Stimulated activated effector memory CD8-positive, alpha-beta T cell treated with anti-CD3 and anti-CD28 coated beads, Interleukin-12 subunit alpha, Interleukin-12 subunit beta, amount 100 ng/mL, for 72 hours (primary cell): ENCODE measurements at regions not wholly inside any gene's neighbourhood (a gene's known extent, or its start where the extent isn't known, plus 50 kb on each side); places are given as distances from the start of the nearest gene placed in this dataset.
"Not testable (repeated sequence)": the region's sequence is repeated elsewhere in the genome, so short reads cannot be mapped to it uniquely, and the experiment has no call there.

Experiments used
- ATAC-seq: fragments of 150-1000 bp; cut with Tn5 transposase; 2 replicates; pipeline ENCODE4 v1.10.0; 2021
- DNase-seq, 2 donors: peaks; one replicate each; pipeline ENCODE4 v3.0.0; 2021 to 2022; ENCODE audit warnings: low spot score in 2 of 2
- H3K27ac Mint-ChIP-seq: one replicate; pipeline ENCODE4 v1.8.0; 2022; ENCODE audit warnings: mild to moderate bottlenecking, mixed read lengths
- H3K36me3 Mint-ChIP-seq: one replicate; pipeline ENCODE4 v1.8.0; 2022; ENCODE audit warnings: mild to moderate bottlenecking, mixed read lengths
- H3K4me1 Mint-ChIP-seq: one replicate; pipeline ENCODE4 v1.8.0; 2022; ENCODE audit warnings: mixed read lengths
- H3K4me3 Mint-ChIP-seq: one replicate; pipeline ENCODE4 v1.8.0; 2022; ENCODE audit warnings: mild to moderate bottlenecking, mixed read lengths
- H3K9me3 Mint-ChIP-seq: one replicate; pipeline ENCODE4 v1.8.0; 2022; ENCODE audit warnings: mixed read lengths

- DNase-seq (no peak), ATAC-seq (no peak)
- H3K9me3 Mint-ChIP-seq = peaks cover 19% of the 10 kb centered on the region
- no peaks in the 10 kb centered on the region for H3K4me1 Mint-ChIP-seq
- H3K36me3 Mint-ChIP-seq = no peaks in the 10 kb centered on the region
- no peak overlapping the region for H3K4me3 Mint-ChIP-seq
- no peak overlapping the region for H3K27ac Mint-ChIP-seq
Observed at GRCh38 chr6:78132671-78133410, 480.0 kb downstream of the MEI4 start.

GRCh38 chr6:78150425-78150824 lies 497.6 kb downstream of the MEI4 start:
- no peak for ATAC-seq
- Mint-ChIP-seq H3K4me3 (no peak overlapping the region), H3K9me3 (peaks cover 8% of the 10 kb centered on the region), H3K36me3 (no peaks in the 10 kb centered on the region), H3K27ac (no peak overlapping the region), H3K4me1 (no peaks in the 10 kb centered on the region)
- no peak for DNase-seq

DNA sequence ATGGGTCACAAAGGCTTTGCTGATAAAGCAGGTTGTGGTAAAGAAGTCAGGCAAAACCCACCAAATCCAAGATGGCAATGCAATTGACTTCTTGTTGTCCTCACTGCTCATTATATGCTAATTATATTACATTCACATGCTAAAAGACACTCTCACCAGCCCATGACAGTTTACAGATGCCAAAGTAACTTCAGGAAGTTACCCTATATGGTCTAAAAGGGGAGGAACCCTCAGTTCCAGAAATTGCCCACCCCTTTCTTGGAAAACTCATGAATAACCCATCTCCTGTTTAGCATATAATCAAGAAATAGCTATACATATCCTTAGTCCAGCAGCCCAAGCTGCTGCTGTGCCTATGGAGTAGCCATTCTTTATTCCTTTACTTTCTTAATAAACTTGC lies 501.1 kb downstream of the MEI4 start:
- no peak overlapping the region for H3K4me3 Mint-ChIP-seq
- H3K27ac Mint-ChIP-seq = no peak overlapping the region
- DNase-seq (no peak), ATAC-seq (no peak)
- H3K36me3 Mint-ChIP-seq = no peaks in the 10 kb centered on the region
- peaks cover 16% of the 10 kb centered on the region for H3K9me3 Mint-ChIP-seq
- H3K4me1 Mint-ChIP-seq = no peaks in the 10 kb centered on the region

DNA sequence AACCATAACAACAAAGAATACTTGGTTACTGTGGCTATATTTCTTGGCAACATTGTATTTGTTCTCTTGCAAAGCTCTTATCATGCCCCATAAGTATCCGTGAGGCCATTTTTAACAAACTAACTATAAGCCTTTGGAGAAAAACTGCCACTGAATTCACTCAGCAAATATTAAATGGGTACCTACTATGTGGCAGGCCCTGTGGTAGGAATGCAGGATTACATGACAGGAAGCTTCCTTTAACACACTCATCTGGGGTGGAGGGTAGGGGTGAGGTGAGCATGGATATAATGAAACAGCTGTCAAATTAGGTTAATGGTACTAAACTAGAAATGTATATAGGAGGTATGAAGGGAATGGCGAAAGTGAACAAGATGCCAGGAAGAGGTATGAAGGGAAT lies 504.8 kb downstream of the MEI4 start:
- no peaks in the 10 kb centered on the region for H3K4me1 Mint-ChIP-seq
- DNase-seq (no peak), ATAC-seq (no peak)
- H3K9me3 Mint-ChIP-seq = peaks cover 10% of the 10 kb centered on the region
- no peak overlapping the region for H3K27ac Mint-ChIP-seq
- H3K36me3 Mint-ChIP-seq = no peaks in the 10 kb centered on the region
- H3K4me3 Mint-ChIP-seq = no peak overlapping the region

DNA sequence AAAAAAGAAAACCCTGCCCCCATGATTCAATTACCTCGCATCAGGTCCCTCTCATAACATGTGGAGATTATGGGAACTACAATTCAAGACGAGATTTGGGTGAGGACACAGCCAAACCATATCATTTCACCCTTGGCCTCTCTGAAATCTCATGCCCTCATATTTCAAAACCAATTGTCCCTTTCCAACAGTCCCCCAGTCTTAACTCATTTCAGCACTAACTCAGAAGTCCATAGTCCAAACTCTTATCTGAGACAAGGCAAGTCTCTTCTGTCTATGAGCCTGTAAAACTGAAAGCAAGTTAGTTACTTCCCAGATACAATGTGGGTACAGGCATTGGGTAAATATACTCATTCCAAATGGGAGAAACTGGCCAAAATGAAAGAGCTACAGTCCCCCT lies 536.1 kb downstream of the MEI4 start:
- H3K4me1 Mint-ChIP-seq = no peaks in the 10 kb centered on the region
- no peak overlapping the region for H3K27ac Mint-ChIP-seq
- ATAC-seq = no peak
- H3K9me3 Mint-ChIP-seq = peaks cover 15% of the 10 kb centered on the region
- DNase-seq = no peak
- H3K36me3 Mint-ChIP-seq = no peaks in the 10 kb centered on the region
- no peak overlapping the region for H3K4me3 Mint-ChIP-seq

GRCh38 chr6:78192057-78192456 lies 539.2 kb downstream of the MEI4 start:
- H3K4me1 Mint-ChIP-seq = no peaks in the 10 kb centered on the region
- H3K4me3 Mint-ChIP-seq = no peak overlapping the region
- ATAC-seq (no peak), DNase-seq (no peak)
- no peak overlapping the region for H3K27ac Mint-ChIP-seq
- H3K36me3 Mint-ChIP-seq = no peaks in the 10 kb centered on the region
- peaks cover 19% of the 10 kb centered on the region for H3K9me3 Mint-ChIP-seq

- Mint-ChIP-seq H3K4me1 (no peaks in the 10 kb centered on the region), H3K4me3 (no peak overlapping the region), H3K36me3 (no peaks in the 10 kb centered on the region)
Observed at GRCh38 chr6:78199044-78199443, 546.2 kb downstream of the MEI4 start.

DNA sequence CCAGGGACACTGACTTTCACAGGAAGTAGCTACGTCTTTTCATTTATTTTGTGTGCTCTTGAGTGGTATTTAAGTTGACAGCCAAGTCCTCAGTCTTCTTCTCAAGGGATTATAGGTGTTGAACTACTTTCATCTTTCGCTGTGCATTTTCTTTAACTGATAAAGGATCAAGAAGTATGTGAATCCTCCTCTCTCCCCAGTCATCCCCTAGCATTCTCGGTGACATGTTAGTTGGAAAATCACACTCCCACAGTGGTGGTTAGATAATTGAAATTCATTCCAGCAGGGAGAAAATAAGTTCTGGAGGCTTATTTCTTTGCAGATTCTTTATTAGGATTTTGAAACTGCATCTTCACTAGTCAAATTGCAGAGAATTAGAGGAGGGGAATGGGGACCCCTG lies 569.4 kb downstream of the MEI4 start:
- Mint-ChIP-seq H3K4me3 (no peak overlapping the region), H3K27ac (no peak overlapping the region), H3K36me3 (no peaks in the 10 kb centered on the region), H3K9me3 (peaks cover 6% of the 10 kb centered on the region), H3K4me1 (no peaks in the 10 kb centered on the region)
- no peak for ATAC-seq
- DNase-seq = no peak

More at GRCh38 chr6:78199044-78199443, 546.2 kb downstream of the MEI4 start:
- no peak overlapping the region for H3K27ac Mint-ChIP-seq
- DNase-seq = no peak
- peaks cover 8% of the 10 kb centered on the region for H3K9me3 Mint-ChIP-seq
- no peak for ATAC-seq

GRCh38 chr6:78231002-78231401 lies 578.2 kb downstream of the MEI4 start:
- Mint-ChIP-seq H3K27ac (no peak overlapping the region), H3K9me3 (peaks cover 10% of the 10 kb centered on the region), H3K4me1 (no peaks in the 10 kb centered on the region), H3K36me3 (no peaks in the 10 kb centered on the region), H3K4me3 (no peak overlapping the region)
- no peak for DNase-seq
- no peak for ATAC-seq

- H3K4me3 Mint-ChIP-seq = no peak overlapping the region
- ATAC-seq = no peak
Observed at GRCh38 chr6:78243519-78243918, 590.7 kb downstream of the MEI4 start.

GRCh38 chr6:78251931-78252330 lies 599.1 kb downstream of the MEI4 start:
- Mint-ChIP-seq H3K36me3 (no peaks in the 10 kb centered on the region), H3K9me3 (peaks cover 9% of the 10 kb centered on the region), H3K27ac (no peak overlapping the region), H3K4me3 (no peak overlapping the region), H3K4me1 (no peaks in the 10 kb centered on the region)
- ATAC-seq = no peak
- no peak for DNase-seq

More at GRCh38 chr6:78243519-78243918, 590.7 kb downstream of the MEI4 start:
- DNase-seq = no peak
- H3K36me3 Mint-ChIP-seq = no peaks in the 10 kb centered on the region
- no peaks in the 10 kb centered on the region for H3K4me1 Mint-ChIP-seq
- H3K27ac Mint-ChIP-seq = no peak overlapping the region
- peaks cover 14% of the 10 kb centered on the region for H3K9me3 Mint-ChIP-seq

GRCh38 chr6:78253618-78254017 lies 600.8 kb downstream of the MEI4 start:
- H3K9me3 Mint-ChIP-seq = peaks cover 14% of the 10 kb centered on the region
- DNase-seq = no peak
- H3K4me3 Mint-ChIP-seq = no peak overlapping the region
- no peak for ATAC-seq
- no peak overlapping the region for H3K27ac Mint-ChIP-seq
- H3K4me1 Mint-ChIP-seq = no peaks in the 10 kb centered on the region
- no peaks in the 10 kb centered on the region for H3K36me3 Mint-ChIP-seq

DNA sequence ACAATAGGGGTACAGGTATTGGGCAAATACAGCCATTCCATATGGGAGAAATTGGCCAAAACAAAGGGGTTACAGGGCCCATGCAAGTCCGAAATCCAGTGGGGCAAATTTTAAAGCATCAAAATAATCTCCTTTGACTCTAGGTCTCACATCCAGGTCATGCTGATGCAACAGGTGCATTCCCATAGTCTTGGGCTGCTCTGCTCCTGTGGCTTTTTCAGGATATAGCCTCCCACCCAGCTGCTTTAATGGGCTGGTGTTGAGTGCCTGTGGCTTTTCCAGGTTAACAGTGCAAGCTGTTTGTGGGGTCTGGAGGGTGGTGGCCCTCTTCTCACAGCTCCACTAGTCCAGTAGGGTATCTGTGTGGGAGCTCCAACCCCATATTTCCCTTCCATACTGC lies 607.1 kb downstream of the MEI4 start:
- no peaks in the 10 kb centered on the region for H3K36me3 Mint-ChIP-seq
- no peak overlapping the region for H3K4me3 Mint-ChIP-seq
- no peaks in the 10 kb centered on the region for H3K4me1 Mint-ChIP-seq
- no peak overlapping the region for H3K27ac Mint-ChIP-seq
- DNase-seq = no peak
- H3K9me3 Mint-ChIP-seq = peaks cover 8% of the 10 kb centered on the region
- no peak for ATAC-seq

DNA sequence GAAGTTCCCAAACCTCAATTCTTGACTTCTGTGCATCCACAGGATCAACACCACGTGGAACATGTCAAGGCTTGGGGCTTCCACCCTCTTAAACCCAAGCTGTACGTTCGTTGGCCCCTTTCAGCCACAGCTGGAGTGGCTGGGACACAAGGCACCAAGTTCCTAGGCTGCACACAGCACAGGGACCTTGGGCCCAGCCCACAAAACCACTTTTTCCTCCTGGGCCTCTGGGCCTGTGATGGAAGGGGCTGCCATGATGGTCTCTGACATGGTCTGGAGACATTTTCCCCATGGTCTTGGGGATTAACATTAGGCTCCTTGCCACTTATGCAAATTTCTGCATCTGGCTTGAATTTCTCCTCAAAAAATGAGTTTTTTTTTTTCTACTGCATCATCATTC lies 606.9 kb upstream of the IRAK1BP1 start:
- not testable (repeated sequence) for H3K27ac Mint-ChIP-seq, H3K36me3 Mint-ChIP-seq, ATAC-seq, H3K9me3 Mint-ChIP-seq, H3K4me1 Mint-ChIP-seq, H3K4me3 Mint-ChIP-seq, DNase-seq

GRCh38 chr6:78268591-78269452 lies 598.5 kb upstream of the IRAK1BP1 start:
- no peak overlapping the region for H3K4me3 Mint-ChIP-seq
- H3K9me3 Mint-ChIP-seq = peaks cover 3% of the 10 kb centered on the region
- no peak overlapping the region for H3K27ac Mint-ChIP-seq

DNA sequence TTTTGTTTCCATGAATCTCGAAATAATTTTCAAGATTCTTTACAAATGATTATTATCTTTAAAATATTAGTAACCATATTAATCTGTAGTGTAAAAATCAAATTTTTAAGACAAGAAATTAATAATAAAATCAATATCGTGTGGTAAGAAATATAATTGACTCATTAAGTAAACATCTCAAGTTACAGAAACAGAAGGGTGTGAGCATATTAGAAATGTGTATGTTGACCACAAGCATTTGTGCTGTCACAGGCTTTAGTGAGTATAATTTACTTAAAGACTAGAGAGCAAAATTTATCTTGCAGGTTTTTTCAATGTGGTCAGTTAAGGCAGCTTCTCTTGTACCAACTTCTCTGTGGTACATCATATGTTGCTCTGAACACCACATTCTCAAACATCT lies 566.5 kb upstream of the IRAK1BP1 start:
- Mint-ChIP-seq H3K27ac (no peak overlapping the region), H3K4me3 (no peak overlapping the region), H3K4me1 (no peaks in the 10 kb centered on the region), H3K9me3 (no peaks in the 10 kb centered on the region), H3K36me3 (no peaks in the 10 kb centered on the region)
- ATAC-seq (no peak), DNase-seq (no peak)

More at GRCh38 chr6:78268591-78269452, 598.5 kb upstream of the IRAK1BP1 start:
- Mint-ChIP-seq H3K36me3 (no peaks in the 10 kb centered on the region), H3K4me1 (no peaks in the 10 kb centered on the region)
- ATAC-seq = no peak
- DNase-seq = no peak
